ENCODE measurements at regions not wholly inside any gene's neighbourhood (a gene's known extent, or its start where the extent isn't known, plus 50 kb on each side); places are given as distances from the start of the nearest gene placed in this dataset.

DNA sequence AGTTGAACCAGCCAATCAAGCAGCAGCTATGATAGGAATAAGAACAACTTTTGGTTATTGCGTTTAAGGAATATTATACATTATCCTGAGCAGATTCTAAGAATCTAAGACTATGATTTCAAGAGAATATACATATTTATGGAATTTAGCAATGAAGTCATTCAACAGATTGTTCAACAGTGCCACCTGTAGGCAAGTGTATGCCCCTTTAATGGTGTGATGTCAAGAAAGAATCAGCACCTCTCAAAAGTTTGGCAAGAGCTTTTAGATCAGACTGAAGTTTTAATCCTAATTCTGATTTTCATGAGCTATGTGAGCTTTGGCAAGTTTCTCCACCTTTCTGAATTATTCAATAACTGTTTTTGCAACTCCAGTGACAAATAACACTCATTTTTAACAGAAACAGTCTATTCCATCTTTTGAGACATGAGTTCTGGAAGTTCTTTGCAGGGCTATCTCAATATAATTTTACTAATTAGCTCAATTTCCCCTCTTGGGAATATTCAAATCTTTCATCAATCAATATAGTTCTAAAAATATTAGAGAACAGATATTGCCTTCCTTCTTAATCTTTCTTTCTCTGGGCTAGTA is 474.3 kb upstream of the TOM1L1 start:
- no peak for DNase-seq (ENCODE audit: low read depth in 2 of 2)
- TF ChIP-seq EZH2 (IDR thresholded peaks at IDR 0.05; ENCODE audit: low read length, missing control alignments), result no peak
- TF ChIP-seq, protein P1, sequence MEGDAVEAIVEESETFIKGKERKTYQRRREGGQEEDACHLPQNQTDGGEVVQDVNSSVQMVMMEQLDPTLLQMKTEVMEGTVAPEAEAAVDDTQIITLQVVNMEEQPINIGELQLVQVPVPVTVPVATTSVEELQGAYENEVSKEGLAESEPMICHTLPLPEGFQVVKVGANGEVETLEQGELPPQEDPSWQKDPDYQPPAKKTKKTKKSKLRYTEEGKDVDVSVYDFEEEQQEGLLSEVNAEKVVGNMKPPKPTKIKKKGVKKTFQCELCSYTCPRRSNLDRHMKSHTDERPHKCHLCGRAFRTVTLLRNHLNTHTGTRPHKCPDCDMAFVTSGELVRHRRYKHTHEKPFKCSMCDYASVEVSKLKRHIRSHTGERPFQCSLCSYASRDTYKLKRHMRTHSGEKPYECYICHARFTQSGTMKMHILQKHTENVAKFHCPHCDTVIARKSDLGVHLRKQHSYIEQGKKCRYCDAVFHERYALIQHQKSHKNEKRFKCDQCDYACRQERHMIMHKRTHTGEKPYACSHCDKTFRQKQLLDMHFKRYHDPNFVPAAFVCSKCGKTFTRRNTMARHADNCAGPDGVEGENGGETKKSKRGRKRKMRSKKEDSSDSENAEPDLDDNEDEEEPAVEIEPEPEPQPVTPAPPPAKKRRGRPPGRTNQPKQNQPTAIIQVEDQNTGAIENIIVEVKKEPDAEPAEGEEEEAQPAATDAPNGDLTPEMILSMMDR (conservative IDR thresholded peaks at IDR 0.05 in 1 of 2, IDR thresholded peaks at IDR 0.05 in 1 of 2; ENCODE audit: low read depth in 1 of 2, low read length in 2 of 2), result no peak
- Histone ChIP-seq H3K4me1 (ENCODE audit: control insufficient read depth, extremely low read depth, insufficient read depth, low read length) (no peaks in the 10 kb centered on the region), H3K36me3 (ENCODE audit: control insufficient read depth, insufficient read depth, low read length) (no peaks in the 10 kb centered on the region), H3K27ac (ENCODE audit: insufficient read depth, low read length) (no peak overlapping the region), H4K20me1 (ENCODE audit: control insufficient read depth, extremely low read depth, insufficient read depth, low read length) (no peaks in the 10 kb centered on the region), H3K79me2 (ENCODE audit: control insufficient read depth, insufficient read depth, low read length) (no peaks in the 10 kb centered on the region), H3K27me3 (ENCODE audit: control insufficient read depth, insufficient read depth, low read length) (no peaks in the 10 kb centered on the region), H3K9ac (ENCODE audit: insufficient read depth, low read length) (no peak overlapping the region), H3K4me3 (replicated peaks in 1 of 4; ENCODE audit: control extremely low read depth in 1 of 4, insufficient read depth in 1 of 4, low read depth in 3 of 4, low read length in 4 of 4) (no peak overlapping the region), H3K9me3 (ENCODE audit: control insufficient read depth, insufficient read depth, low read depth, low read length) (no peaks in the 10 kb centered on the region), H3K4me2 (ENCODE audit: extremely low read depth, insufficient read depth, low read length) (no peak overlapping the region), H2AFZ (ENCODE audit: low read length) (no peak overlapping the region)

DNA sequence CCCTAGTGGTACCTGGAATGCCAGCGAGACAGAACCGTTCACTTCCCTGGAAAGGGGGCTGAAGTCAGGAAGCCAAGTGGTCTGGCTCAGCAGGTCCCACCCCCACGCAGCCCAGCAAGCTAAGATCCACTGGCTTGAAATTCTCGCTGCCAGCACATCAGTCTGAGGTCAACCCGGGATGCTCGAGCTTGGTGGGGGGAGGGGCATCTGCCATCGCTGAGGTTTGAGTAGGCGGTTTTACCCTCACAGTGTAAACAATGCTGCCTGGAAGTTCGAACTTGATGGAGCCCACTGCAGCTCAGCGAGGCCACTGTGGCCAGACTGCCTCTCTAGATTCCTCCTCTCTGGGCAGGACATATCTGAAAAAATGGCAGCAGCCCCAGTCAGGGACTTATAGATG is 464.7 kb upstream of the TOM1L1 start:
- no peaks in the 10 kb centered on the region for H3K9me3 ChIP-seq (ENCODE audit: control insufficient read depth, insufficient read depth, low read depth, low read length)
- DNase-seq (ENCODE audit: low read depth in 2 of 2), result no peak
- H3K79me2 ChIP-seq (ENCODE audit: control insufficient read depth, insufficient read depth, low read length), result no peaks in the 10 kb centered on the region
- no peaks in the 10 kb centered on the region for H4K20me1 ChIP-seq (ENCODE audit: control insufficient read depth, extremely low read depth, insufficient read depth, low read length)
- no peak for TF ChIP-seq EZH2 (IDR thresholded peaks at IDR 0.05; ENCODE audit: low read length, missing control alignments)
- TF ChIP-seq, protein P1 (conservative IDR thresholded peaks at IDR 0.05 in 1 of 2, IDR thresholded peaks at IDR 0.05 in 1 of 2; ENCODE audit: low read depth in 1 of 2, low read length in 2 of 2), result no peak
- H3K27me3 ChIP-seq (ENCODE audit: control insufficient read depth, insufficient read depth, low read length), result no peaks in the 10 kb centered on the region
- H3K27ac ChIP-seq (ENCODE audit: insufficient read depth, low read length), result no peak overlapping the region
- H3K4me1 ChIP-seq (ENCODE audit: control insufficient read depth, extremely low read depth, insufficient read depth, low read length), result no peaks in the 10 kb centered on the region
- no peak overlapping the region for H3K9ac ChIP-seq (ENCODE audit: insufficient read depth, low read length)
- no peaks in the 10 kb centered on the region for H3K36me3 ChIP-seq (ENCODE audit: control insufficient read depth, insufficient read depth, low read length)
- H3K4me3 ChIP-seq (replicated peaks in 1 of 4; ENCODE audit: control extremely low read depth in 1 of 4, insufficient read depth in 1 of 4, low read depth in 3 of 4, low read length in 4 of 4), result no peak overlapping the region
- H2AFZ ChIP-seq (ENCODE audit: low read length), result no peak overlapping the region
- no peak overlapping the region for H3K4me2 ChIP-seq (ENCODE audit: extremely low read depth, insufficient read depth, low read length)

DNA sequence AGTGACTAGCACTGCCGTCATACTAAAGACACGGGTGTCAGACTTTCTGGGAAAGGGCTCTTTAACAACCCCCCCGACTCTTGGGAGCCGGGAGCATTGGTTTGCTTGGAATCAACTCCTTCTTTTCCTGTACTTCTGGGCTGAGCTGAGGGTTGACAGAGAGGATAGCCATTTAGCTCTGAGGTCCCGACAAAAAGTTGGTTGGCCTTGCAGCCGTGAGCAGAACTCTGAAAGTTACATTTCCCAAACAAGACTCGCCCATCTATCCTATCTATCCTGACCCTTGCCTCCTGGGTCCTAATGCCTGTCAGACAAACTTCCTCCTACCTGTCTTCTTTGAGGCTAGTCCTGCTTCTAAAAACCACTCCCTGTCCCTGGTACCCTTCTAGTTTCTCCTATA is 460.8 kb upstream of the TOM1L1 start:
- DNase-seq (ENCODE audit: low read depth in 2 of 2), result no peak
- Histone ChIP-seq H3K79me2 (ENCODE audit: control insufficient read depth, insufficient read depth, low read length) (no peaks in the 10 kb centered on the region), H3K9me3 (ENCODE audit: control insufficient read depth, insufficient read depth, low read depth, low read length) (no peaks in the 10 kb centered on the region), H3K9ac (ENCODE audit: insufficient read depth, low read length) (no peak overlapping the region), H3K27me3 (ENCODE audit: control insufficient read depth, insufficient read depth, low read length) (no peaks in the 10 kb centered on the region), H4K20me1 (ENCODE audit: control insufficient read depth, extremely low read depth, insufficient read depth, low read length) (no peaks in the 10 kb centered on the region), H3K4me1 (ENCODE audit: control insufficient read depth, extremely low read depth, insufficient read depth, low read length) (no peaks in the 10 kb centered on the region), H3K27ac (ENCODE audit: insufficient read depth, low read length) (no peak overlapping the region), H3K4me2 (ENCODE audit: extremely low read depth, insufficient read depth, low read length) (no peak overlapping the region), H3K4me3 (replicated peaks in 1 of 4; ENCODE audit: control extremely low read depth in 1 of 4, insufficient read depth in 1 of 4, low read depth in 3 of 4, low read length in 4 of 4) (no peak overlapping the region), H3K36me3 (ENCODE audit: control insufficient read depth, insufficient read depth, low read length) (no peaks in the 10 kb centered on the region), H2AFZ (ENCODE audit: low read length) (no peak overlapping the region)
- no peak for TF ChIP-seq EZH2 (IDR thresholded peaks at IDR 0.05; ENCODE audit: low read length, missing control alignments)
- TF ChIP-seq, protein P1 (conservative IDR thresholded peaks at IDR 0.05 in 1 of 2, IDR thresholded peaks at IDR 0.05 in 1 of 2; ENCODE audit: low read depth in 1 of 2, low read length in 2 of 2), result no peak
